Heart right ventricle (tissue), 16 donors: ENCODE measurements at regions not wholly inside any gene's neighbourhood (a gene's known extent, or its start where the extent isn't known, plus 50 kb on each side); places are given as distances from the start of the nearest gene placed in this dataset.

Experiments used
- ATAC-seq, 8 donors: fragments of 200-7000 bp; cut with Tn5 transposase; one replicate each; pipeline ENCODE4 v1.9.1; 2020; ENCODE audit warnings: mild to moderate bottlenecking in 8 of 8, moderate library complexity in 8 of 8, moderate number of reproducible peaks in 1 of 8
- DNase-seq, 2 donors: peaks; one replicate each; pipeline ENCODE4 v3.0.0-alpha.2; 2020
- H3K27ac ChIP-seq, 10 donors: fragments of 200-600 bp; sonication (generic) in 2 of 10; one replicate each; pipeline versions ENCODE4 v1.5.0 to v1.8.0; 2020 to 2022; ENCODE audit warnings: mild to moderate bottlenecking in 3 of 10
- H3K27me3 ChIP-seq, 7 donors: fragments of 200-600 bp; one replicate each; pipeline ENCODE4 v1.8.0; 2021 to 2022; ENCODE audit warnings: mild to moderate bottlenecking in 2 of 7
- H3K36me3 ChIP-seq, 9 donors: fragments of 200-600 bp; sonication (generic) in 1 of 9; one replicate each; pipeline versions ENCODE4 v1.5.0 to v1.8.0; 2020 to 2022; ENCODE audit warnings: mild to moderate bottlenecking in 2 of 9
- H3K4me1 ChIP-seq, 9 donors: fragments of 200-600 bp; sonication (generic) in 1 of 9; one replicate each; pipeline versions ENCODE4 v1.5.0 to v1.8.0; 2020 to 2022; ENCODE audit warnings: mild to moderate bottlenecking in 4 of 9
- H3K4me3 ChIP-seq, 10 donors: fragments of 200-600 bp; sonication (generic) in 2 of 10; one replicate each; pipeline versions ENCODE4 v1.5.0 to v1.8.0; 2020 to 2022; ENCODE audit warnings: mild to moderate bottlenecking in 7 of 10, moderate library complexity in 2 of 10
- H3K9me3 ChIP-seq, 11 donors: fragments of 200-600 bp in 10 of 11; sonication (generic) in 2 of 11; one replicate each; pipeline versions ENCODE4 v1.5.0 to v1.8.0; 2013 to 2022; ENCODE audit warnings: mild to moderate bottlenecking in 2 of 11, control low read depth in 1 of 11, moderate library complexity in 1 of 11
- WGBS, 2 donors: extraction: QIAGEN DNeasy Blood & Tissue Kit; methylation state at CpG; one replicate each; pipeline ENCODE4 v1.1.7; 2013; ENCODE audit warnings: inconsistent platforms in 1 of 2; 5-methylcytosine and 5-hydroxymethylcytosine counted together
- intact Hi-C, 10 donors: fragments of 100-400 bp; cut with DNase I; formaldehyde crosslinking; loops; one replicate each; pipeline versions ENCODE4 v1.11.1 to v1.14.2; 2022
- TF ChIP-seq, protein P1 (sequence below), 9 donors: fragments of 200-600 bp; sonication (generic) in 2 of 9; IDR thresholded peaks; one replicate each; pipeline versions ENCODE4 v1.5.0 to v1.8.0; 2021 to 2022; ENCODE audit warnings: antibody characterized with exemption in 9 of 9, mild to moderate bottlenecking in 5 of 9, moderate library complexity in 1 of 9
- donor health status: Arrhythmogenic right ventricular cardiomyopathy.
- donor health status: ischemic (EF 13 %, LVEDD 7.1; RV severe dilation, severe dysfunction).
- donor health status: healthy with polysubstance abuse.
- donor health status: DM: no; HTN: yes; CAD: no.
- donor health status: DM: no; HTN: no; CAD: no.
- donor health status: ischemic (EF 25% LVEDD 6.9; RV normal size, moderate dysfunction).
- donor health status: ischemic (EF 25% LVEDD 5.7; RV mildly dilated, moderate dysfunction).
- donor health status: healthy.
- donor health status: DM: yes; HTN: yes; CAD: no.
- donor health status: Ischemic cardiomyopathy.
- donor health status: ischemic (EF 35%, LVEDD 5.7; RV mildly dilated, moderate dysfunction).
- donor health status: nonischemic (EF 11% LVEDD 7.7; RV severe dilation, severe dysfunction).
- donor health status: DM: yes; HTN: yes; CAD: no.
- donor health status: PGD.
- donor health status: ischemic (EF 29% LVEDD 5.4; RV normal size, mild dysfunction).
- donor health status: nonischemic (EF 23%, LVEDD 6.1; RV moderate dilation, normal function).

DNA sequence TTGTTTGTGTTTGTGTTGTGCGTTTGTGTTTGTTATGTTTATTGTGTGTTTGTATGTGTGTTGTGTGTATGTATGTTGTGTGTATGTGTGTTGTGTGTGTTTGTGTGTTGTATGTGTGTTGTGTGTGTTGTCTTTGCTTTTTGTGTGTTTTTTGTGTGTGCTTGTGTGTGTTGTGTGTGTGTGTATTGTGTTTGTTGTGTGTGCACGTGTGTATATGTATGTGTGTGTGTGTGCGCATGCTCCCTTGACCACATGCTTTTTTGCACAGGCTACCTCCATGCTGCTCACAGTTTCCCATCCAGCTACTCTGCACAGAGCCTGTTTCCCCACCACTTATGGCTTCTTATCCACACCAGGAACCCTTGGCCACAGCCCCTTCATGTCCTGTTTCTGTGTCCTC is 720.0 kb upstream of the ADAMTS16 start:
- TF ChIP-seq, protein P1, sequence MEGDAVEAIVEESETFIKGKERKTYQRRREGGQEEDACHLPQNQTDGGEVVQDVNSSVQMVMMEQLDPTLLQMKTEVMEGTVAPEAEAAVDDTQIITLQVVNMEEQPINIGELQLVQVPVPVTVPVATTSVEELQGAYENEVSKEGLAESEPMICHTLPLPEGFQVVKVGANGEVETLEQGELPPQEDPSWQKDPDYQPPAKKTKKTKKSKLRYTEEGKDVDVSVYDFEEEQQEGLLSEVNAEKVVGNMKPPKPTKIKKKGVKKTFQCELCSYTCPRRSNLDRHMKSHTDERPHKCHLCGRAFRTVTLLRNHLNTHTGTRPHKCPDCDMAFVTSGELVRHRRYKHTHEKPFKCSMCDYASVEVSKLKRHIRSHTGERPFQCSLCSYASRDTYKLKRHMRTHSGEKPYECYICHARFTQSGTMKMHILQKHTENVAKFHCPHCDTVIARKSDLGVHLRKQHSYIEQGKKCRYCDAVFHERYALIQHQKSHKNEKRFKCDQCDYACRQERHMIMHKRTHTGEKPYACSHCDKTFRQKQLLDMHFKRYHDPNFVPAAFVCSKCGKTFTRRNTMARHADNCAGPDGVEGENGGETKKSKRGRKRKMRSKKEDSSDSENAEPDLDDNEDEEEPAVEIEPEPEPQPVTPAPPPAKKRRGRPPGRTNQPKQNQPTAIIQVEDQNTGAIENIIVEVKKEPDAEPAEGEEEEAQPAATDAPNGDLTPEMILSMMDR (IDR thresholded peaks at IDR 0.05) = no peak
- 88 to 94% methylated on average over 3 of the region's 3 CpGs for WGBS, 2 donors
- intact Hi-C loops = no loop called here
- Histone ChIP-seq H3K36me3 (no peaks in the 10 kb centered on the region), H3K27ac (no peak overlapping the region), H3K9me3 (peaks cover 0 to 2% (median 0%) of the 10 kb centered on the region in 11 donors), H3K27me3 (no peaks in the 10 kb centered on the region), H3K4me1 (no peaks in the 10 kb centered on the region), H3K4me3 (no peak overlapping the region)
- ATAC-seq (no peak), DNase-seq (no peak)

GRCh38 chr5:4420681-4421080 is 719.4 kb upstream of the ADAMTS16 start:
- H3K4me1 ChIP-seq = no peaks in the 10 kb centered on the region
- TF ChIP-seq, protein P1 (IDR thresholded peaks at IDR 0.05) = no peak
- H3K27me3 ChIP-seq = no peaks in the 10 kb centered on the region
- no peak for ATAC-seq
- no peak overlapping the region for H3K4me3 ChIP-seq
- no peak for DNase-seq
- no peaks in the 10 kb centered on the region for H3K36me3 ChIP-seq
- WGBS, 2 donors = 72 to 81% methylated on average over 6 of the region's 6 CpGs
- intact Hi-C loops = no loop called here
- peaks cover 0 to 2% (median 0%) of the 10 kb centered on the region in 11 donors for H3K9me3 ChIP-seq
- H3K27ac ChIP-seq = no peak overlapping the region

DNA sequence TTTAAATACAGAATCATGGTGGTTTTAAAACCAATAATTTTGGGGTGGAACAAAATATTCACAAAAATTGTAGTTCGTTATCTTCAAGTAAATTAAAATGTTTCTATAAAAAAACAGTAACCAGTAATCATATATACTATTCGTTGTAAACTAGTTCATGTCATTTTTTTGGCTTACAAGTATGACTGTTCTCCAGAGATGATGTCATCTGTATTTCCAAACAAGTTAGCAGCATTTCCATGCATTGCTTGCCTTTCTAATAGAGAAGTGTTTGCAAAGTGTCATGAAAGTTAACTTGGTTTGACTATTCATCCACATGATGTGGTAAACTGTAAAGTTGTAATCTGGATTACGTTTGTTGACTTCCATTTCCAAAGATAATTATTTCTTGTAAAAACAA is 717.9 kb upstream of the ADAMTS16 start:
- H3K27ac ChIP-seq = no peak overlapping the region
- no peak for DNase-seq
- 51 to 56% methylated on average over 3 of the region's 3 CpGs for WGBS, 2 donors
- no peak for ATAC-seq
- no peaks in the 10 kb centered on the region for H3K36me3 ChIP-seq
- H3K4me1 ChIP-seq = no peaks in the 10 kb centered on the region
- H3K4me3 ChIP-seq = no peak overlapping the region
- intact Hi-C loops = no loop called here
- no peaks in the 10 kb centered on the region for H3K27me3 ChIP-seq
- TF ChIP-seq, protein P1 (IDR thresholded peaks at IDR 0.05) = no peak
- peaks cover 0 to 2% (median 0%) of the 10 kb centered on the region in 11 donors for H3K9me3 ChIP-seq

GRCh38 chr5:4424895-4425294 is 715.2 kb upstream of the ADAMTS16 start:
- Histone ChIP-seq H3K27ac (no peak overlapping the region), H3K9me3 (no peaks in the 10 kb centered on the region), H3K4me3 (no peak overlapping the region), H3K27me3 (no peaks in the 10 kb centered on the region), H3K36me3 (no peaks in the 10 kb centered on the region), H3K4me1 (no peaks in the 10 kb centered on the region)
- TF ChIP-seq, protein P1 (IDR thresholded peaks at IDR 0.05) = no peak
- no peak for DNase-seq
- WGBS, 2 donors = 80 to 87% methylated on average over 4 of the region's 4 CpGs
- intact Hi-C loops = no loop called here
- no peak for ATAC-seq
